ENCODE measurements at regions not wholly inside any gene's neighbourhood (a gene's known extent, or its start where the extent isn't known, plus 50 kb on each side); places are given as distances from the start of the nearest gene placed in this dataset.

GRCh38 chr2:19797871-19798270 is 103.9 kb downstream of the TTC32 start:
- no peak for TF ChIP-seq CTCF (conservative IDR thresholded peaks at IDR 0.05)
- no peak for TF ChIP-seq ZFX (IDR thresholded peaks at IDR 0.05)

All from C4-2B (cell line).